ENCODE measurements at regions not wholly inside any gene's neighbourhood (a gene's known extent, or its start where the extent isn't known, plus 50 kb on each side); places are given as distances from the start of the nearest gene placed in this dataset.
A peak's percentile ranks its signal among the peaks of the same experiment; 100 is the strongest.

DNA sequence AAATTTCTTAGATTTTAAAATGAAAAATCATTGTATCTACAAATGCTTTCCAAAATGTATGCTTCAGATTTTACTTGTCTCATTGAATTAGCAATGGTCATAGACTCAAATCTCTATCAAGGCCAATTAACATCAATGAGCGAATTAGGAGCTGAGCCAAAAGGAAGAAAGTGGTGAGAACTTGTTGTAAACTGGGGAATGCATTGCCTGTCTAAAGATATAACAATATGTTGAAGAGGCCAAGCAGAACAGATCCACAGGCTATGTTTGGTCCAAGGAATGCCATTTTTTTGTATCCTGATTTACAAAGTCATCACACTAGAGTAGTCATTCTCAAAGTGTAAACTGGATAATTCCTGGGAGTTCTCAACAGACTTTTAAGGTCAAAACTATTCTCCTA lies 370.7 kb downstream of the GJA1 start:
- no peak overlapping the region for H3K4me3 ChIP-seq
- no peak for DNase-seq (ENCODE audit: low spot score)
- Mint-ChIP-seq H3K4me3 (no peak overlapping the region), H3K9me3 (peaks cover 7% of the 10 kb centered on the region), H3K36me3 (peaks cover 12% of the 10 kb centered on the region), H3K27ac (peak overlapping the region; percentile 21), H3K4me1 (peaks cover 29% of the 10 kb centered on the region), H3K27me3 (ENCODE audit: insufficient read depth, low read depth) (peaks cover 1% of the 10 kb centered on the region)
- no peak overlapping the region for H3K27ac ChIP-seq
- no peaks in the 10 kb centered on the region for H4K20me1 ChIP-seq (ENCODE audit: low read depth)
- TF ChIP-seq, protein P1, sequence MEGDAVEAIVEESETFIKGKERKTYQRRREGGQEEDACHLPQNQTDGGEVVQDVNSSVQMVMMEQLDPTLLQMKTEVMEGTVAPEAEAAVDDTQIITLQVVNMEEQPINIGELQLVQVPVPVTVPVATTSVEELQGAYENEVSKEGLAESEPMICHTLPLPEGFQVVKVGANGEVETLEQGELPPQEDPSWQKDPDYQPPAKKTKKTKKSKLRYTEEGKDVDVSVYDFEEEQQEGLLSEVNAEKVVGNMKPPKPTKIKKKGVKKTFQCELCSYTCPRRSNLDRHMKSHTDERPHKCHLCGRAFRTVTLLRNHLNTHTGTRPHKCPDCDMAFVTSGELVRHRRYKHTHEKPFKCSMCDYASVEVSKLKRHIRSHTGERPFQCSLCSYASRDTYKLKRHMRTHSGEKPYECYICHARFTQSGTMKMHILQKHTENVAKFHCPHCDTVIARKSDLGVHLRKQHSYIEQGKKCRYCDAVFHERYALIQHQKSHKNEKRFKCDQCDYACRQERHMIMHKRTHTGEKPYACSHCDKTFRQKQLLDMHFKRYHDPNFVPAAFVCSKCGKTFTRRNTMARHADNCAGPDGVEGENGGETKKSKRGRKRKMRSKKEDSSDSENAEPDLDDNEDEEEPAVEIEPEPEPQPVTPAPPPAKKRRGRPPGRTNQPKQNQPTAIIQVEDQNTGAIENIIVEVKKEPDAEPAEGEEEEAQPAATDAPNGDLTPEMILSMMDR (IDR thresholded peaks at IDR 0.05), result no peak
- TF ChIP-seq EZH2phosphoT487 (IDR thresholded peaks at IDR 0.05), result no peak
- TF ChIP-seq EZH2 (IDR thresholded peaks at IDR 0.05), result no peak
- H3K36me3 ChIP-seq, result no peaks in the 10 kb centered on the region
- no peaks in the 10 kb centered on the region for H3K79me2 ChIP-seq (ENCODE audit: low read depth)
- H3K4me2 ChIP-seq, result no peak overlapping the region
- no peaks in the 10 kb centered on the region for H3K9me3 ChIP-seq (ENCODE audit: low read depth)
- H3K9ac ChIP-seq, result no peak overlapping the region
- peaks cover 13% of the 10 kb centered on the region for H3K4me1 ChIP-seq
- no peak overlapping the region for H2AFZ ChIP-seq (replicated peaks)
- no peaks in the 10 kb centered on the region for H3K27me3 ChIP-seq
- no peaks in the 10 kb centered on the region for H3F3A ChIP-seq (ENCODE audit: low read depth)

DNA sequence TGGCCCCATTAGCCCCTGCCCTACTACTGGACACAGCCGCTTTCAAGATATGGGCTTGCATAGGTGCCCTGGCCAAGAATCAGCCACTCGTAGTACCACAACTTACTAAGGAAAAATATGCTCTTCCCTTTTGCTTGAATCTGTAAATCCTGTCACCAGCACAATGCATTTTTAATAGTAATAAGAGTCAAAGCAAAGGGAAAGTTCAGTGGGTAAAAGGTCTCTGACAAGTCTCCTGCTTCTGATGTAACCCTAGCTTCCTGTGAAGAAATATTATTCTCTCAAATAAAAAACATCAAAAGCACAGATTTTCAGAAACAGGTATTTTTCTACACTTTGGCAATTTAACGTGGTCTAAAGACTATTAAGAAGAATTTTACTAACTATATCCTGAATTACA lies 373.8 kb downstream of the GJA1 start:
- H3K79me2 ChIP-seq (ENCODE audit: low read depth), result no peaks in the 10 kb centered on the region
- no peaks in the 10 kb centered on the region for H3K36me3 ChIP-seq
- no peak overlapping the region for H3K27ac ChIP-seq
- no peaks in the 10 kb centered on the region for H3K9me3 ChIP-seq (ENCODE audit: low read depth)
- no peak overlapping the region for H3K4me3 Mint-ChIP-seq
- TF ChIP-seq EZH2phosphoT487 (IDR thresholded peaks at IDR 0.05) (no peak), EZH2 (IDR thresholded peaks at IDR 0.05) (no peak)
- TF ChIP-seq, protein P1 (IDR thresholded peaks at IDR 0.05), result no peak
- H3K36me3 Mint-ChIP-seq, result peaks cover 3% of the 10 kb centered on the region
- no peaks in the 10 kb centered on the region for H3K27me3 ChIP-seq
- DNase-seq (ENCODE audit: low spot score), result no peak
- no peak overlapping the region for H3K4me2 ChIP-seq
- H3F3A ChIP-seq (ENCODE audit: low read depth), result no peaks in the 10 kb centered on the region
- H3K27me3 Mint-ChIP-seq (ENCODE audit: insufficient read depth, low read depth), result peaks cover 4% of the 10 kb centered on the region
- peaks cover 48% of the 10 kb centered on the region for H3K4me1 Mint-ChIP-seq
- H2AFZ ChIP-seq (replicated peaks), result peak overlapping the region; percentile 55
- no peak overlapping the region for H3K4me3 ChIP-seq
- peaks cover 2% of the 10 kb centered on the region for H3K9me3 Mint-ChIP-seq
- H3K27ac Mint-ChIP-seq, result peak overlapping the region; percentile 96
- no peaks in the 10 kb centered on the region for H4K20me1 ChIP-seq (ENCODE audit: low read depth)
- no peak overlapping the region for H3K9ac ChIP-seq
- peaks cover 31% of the 10 kb centered on the region for H3K4me1 ChIP-seq

DNA sequence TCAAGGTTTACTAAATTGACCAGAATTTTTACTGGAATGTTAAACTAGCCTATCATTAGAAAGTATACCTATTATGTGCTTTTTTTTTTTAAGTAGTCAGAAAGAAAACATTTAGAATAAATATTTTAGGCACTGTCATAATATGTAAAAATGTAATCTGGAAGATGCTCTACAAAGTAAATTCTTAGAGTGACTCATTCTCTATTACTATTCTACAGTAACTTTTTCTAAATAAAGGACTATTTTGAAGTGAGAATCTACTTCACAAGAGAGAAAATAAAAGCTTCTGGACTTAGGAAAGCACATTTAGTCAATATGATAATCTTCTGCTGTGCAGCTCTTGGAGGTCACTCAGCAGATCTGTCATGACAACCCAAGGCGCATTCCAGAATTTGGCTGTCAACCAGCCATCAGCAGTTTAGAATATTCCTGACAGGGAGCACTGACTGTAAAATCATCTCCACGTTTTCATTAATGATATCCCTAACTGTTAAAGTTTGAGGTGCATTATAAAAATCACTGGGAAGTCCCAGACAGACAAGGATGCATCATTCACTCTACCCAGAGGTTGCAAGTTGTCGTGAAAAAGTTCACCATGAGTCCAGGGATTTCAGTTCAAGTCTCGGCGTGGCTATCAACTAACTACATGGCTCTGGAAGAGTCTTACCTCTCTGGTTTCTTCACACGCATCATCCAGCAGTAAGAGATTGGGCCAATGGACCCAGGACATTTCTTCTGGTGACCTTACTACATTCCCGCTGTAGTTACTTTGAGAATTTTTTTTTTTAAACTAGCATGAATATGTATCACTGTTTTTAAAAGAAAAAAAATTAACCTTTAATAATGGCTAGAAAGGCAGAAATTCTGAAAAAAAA lies 374.9 kb downstream of the GJA1 start:
- no peak for DNase-seq (ENCODE audit: low spot score)
- Mint-ChIP-seq H3K9me3 (peaks cover 2% of the 10 kb centered on the region), H3K4me1 (peaks cover 48% of the 10 kb centered on the region), H3K27me3 (ENCODE audit: insufficient read depth, low read depth) (peaks cover 4% of the 10 kb centered on the region), H3K27ac (peak overlapping the region; percentile 91), H3K36me3 (peaks cover 3% of the 10 kb centered on the region), H3K4me3 (peak overlapping the region; percentile 50)
- Histone ChIP-seq H3K79me2 (ENCODE audit: low read depth) (no peaks in the 10 kb centered on the region), H4K20me1 (ENCODE audit: low read depth) (no peaks in the 10 kb centered on the region), H3K27me3 (no peaks in the 10 kb centered on the region), H3K4me2 (peak overlapping the region; percentile 60), H3K36me3 (no peaks in the 10 kb centered on the region), H3F3A (ENCODE audit: low read depth) (no peaks in the 10 kb centered on the region), H2AFZ (replicated peaks) (peak overlapping the region; percentile 12), H3K27ac (peak overlapping the region; percentile 46), H3K9me3 (ENCODE audit: low read depth) (no peaks in the 10 kb centered on the region), H3K4me3 (no peak overlapping the region), H3K4me1 (peaks cover 31% of the 10 kb centered on the region), H3K9ac (no peak overlapping the region)
- TF ChIP-seq EZH2 (IDR thresholded peaks at IDR 0.05), result no peak
- no peak for TF ChIP-seq EZH2phosphoT487 (IDR thresholded peaks at IDR 0.05)
- TF ChIP-seq, protein P1 (IDR thresholded peaks at IDR 0.05), result no peak

All from neural progenitor cell (in vitro differentiated cells).